ENCODE measurements at regions not wholly inside any gene's neighbourhood (a gene's known extent, or its start where the extent isn't known, plus 50 kb on each side); places are given as distances from the start of the nearest gene placed in this dataset.

DNA sequence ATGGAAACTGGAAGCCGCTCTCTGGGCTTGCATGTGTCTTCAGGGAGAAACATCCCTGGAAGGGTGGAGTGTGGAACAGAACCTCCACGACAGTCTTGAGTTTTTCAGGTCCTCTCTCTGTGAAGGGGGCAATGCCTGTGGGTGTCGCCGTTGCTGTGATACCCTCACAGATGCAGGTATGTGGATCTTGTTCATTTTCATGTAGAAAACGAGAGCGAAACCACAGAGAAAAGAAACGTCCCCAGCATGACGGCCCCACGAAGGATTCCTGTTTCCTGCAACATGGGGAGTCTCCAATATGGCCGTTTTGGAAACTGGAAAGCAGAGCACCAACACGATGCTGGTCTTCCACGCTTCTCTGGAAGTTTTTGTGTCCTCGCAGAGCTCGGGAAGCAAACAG lies 187.9 kb downstream of the ALG10 start:
- TF ChIP-seq POLR2A (IDR thresholded peaks at IDR 0.05) (no peak), EP300 (IDR thresholded peaks at IDR 0.05) (no peak)
- TF ChIP-seq, protein P1, sequence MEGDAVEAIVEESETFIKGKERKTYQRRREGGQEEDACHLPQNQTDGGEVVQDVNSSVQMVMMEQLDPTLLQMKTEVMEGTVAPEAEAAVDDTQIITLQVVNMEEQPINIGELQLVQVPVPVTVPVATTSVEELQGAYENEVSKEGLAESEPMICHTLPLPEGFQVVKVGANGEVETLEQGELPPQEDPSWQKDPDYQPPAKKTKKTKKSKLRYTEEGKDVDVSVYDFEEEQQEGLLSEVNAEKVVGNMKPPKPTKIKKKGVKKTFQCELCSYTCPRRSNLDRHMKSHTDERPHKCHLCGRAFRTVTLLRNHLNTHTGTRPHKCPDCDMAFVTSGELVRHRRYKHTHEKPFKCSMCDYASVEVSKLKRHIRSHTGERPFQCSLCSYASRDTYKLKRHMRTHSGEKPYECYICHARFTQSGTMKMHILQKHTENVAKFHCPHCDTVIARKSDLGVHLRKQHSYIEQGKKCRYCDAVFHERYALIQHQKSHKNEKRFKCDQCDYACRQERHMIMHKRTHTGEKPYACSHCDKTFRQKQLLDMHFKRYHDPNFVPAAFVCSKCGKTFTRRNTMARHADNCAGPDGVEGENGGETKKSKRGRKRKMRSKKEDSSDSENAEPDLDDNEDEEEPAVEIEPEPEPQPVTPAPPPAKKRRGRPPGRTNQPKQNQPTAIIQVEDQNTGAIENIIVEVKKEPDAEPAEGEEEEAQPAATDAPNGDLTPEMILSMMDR (IDR thresholded peaks at IDR 0.05), result no peak
